ENCODE measurements at regions not wholly inside any gene's neighbourhood (a gene's known extent, or its start where the extent isn't known, plus 50 kb on each side); places are given as distances from the start of the nearest gene placed in this dataset.

GRCh38 chr10:122780391-122780790 is 65.3 kb downstream of the CUZD1 start:
- CTCF ChIA-PET (ENCODE audit: low intra/inter-chr PET ratio, low total read pairs) = no interaction called here
- Histone ChIP-seq H3K36me3 (replicated peaks in 1 of 2; ENCODE audit: control insufficient read depth in 1 of 2, insufficient read depth in 2 of 2, low read length in 2 of 2) (no peaks in the 10 kb centered on the region), H2AFZ (ENCODE audit: low read length) (no peak overlapping the region), H3K27ac (ENCODE audit: extremely low read length, insufficient read depth, low read length) (no peak overlapping the region), H3K4me3 (replicated peaks in 1 of 3; ENCODE audit: insufficient read depth in 1 of 3, low read depth in 2 of 3, low read length in 3 of 3) (no peak overlapping the region), H3K9ac (ENCODE audit: insufficient read depth, low read depth, low read length) (no peak overlapping the region), H3K79me2 (ENCODE audit: insufficient read depth, low read length) (no peaks in the 10 kb centered on the region), H3K27me3 (ENCODE audit: control insufficient read depth in 1 of 2, insufficient read depth in 2 of 2, low read length in 2 of 2) (no peaks in the 10 kb centered on the region), H3K4me2 (ENCODE audit: low read depth, low read length) (no peak overlapping the region), H3K9me3 (ENCODE audit: low read length) (no peaks in the 10 kb centered on the region), H3K4me1 (ENCODE audit: insufficient read depth, low read length) (no peaks in the 10 kb centered on the region), H4K20me1 (ENCODE audit: insufficient read depth, low read length) (no peaks in the 10 kb centered on the region)
- ATAC-seq (no peak), FAIRE-seq (no peak), DNase-seq (ENCODE audit: low spot score) (no peak)
- BruUV-seq (replicated peaks) = no TSS peak
- POLR2A ChIA-PET = no interaction called here
- WGBS (ENCODE audit: low lambda C conversion rate) = 0% methylated on average over 1 of the region's 2 CpGs
- intact Hi-C loops (cut with micrococcal nuclease; ENCODE audit: unreplicated experiment) (no loop called here), in situ Hi-C loops (cut with HindIII; ENCODE audit: extremely low pct_ligation_motif_present, low pct_unique_long_range_greater_than_20kb) (no loop called here)
- TF ChIP-seq ZNF274 (CRISPR knock-in tag; IDR thresholded peaks at IDR 0.05) (no peak), NRL (CRISPR knock-in tag; IDR thresholded peaks at IDR 0.05; ENCODE audit: borderline replicate concordance) (no peak), ZNF7 (CRISPR knock-in tag; IDR thresholded peaks at IDR 0.05) (no peak), IKZF4 (CRISPR knock-in tag; IDR thresholded peaks at IDR 0.05; ENCODE audit: borderline replicate concordance, low read depth, not compliant biosample characterization) (no peak), RBFOX2 (IDR thresholded peaks at IDR 0.05; ENCODE audit: low read depth, low read length) (no peak), KLF13 (CRISPR knock-in tag; IDR thresholded peaks at IDR 0.05) (no peak), ZSCAN31 (CRISPR knock-in tag; IDR thresholded peaks at IDR 0.05; ENCODE audit: low read depth) (no peak), ZNF124 (CRISPR knock-in tag; IDR thresholded peaks at IDR 0.05) (no peak), POLR2A (IDR thresholded peaks at IDR 0.05; ENCODE audit: insufficient read depth in 1 of 2, low read depth in 2 of 2, low read length in 2 of 2) (no peak), FOXC1 (CRISPR knock-in tag; IDR thresholded peaks at IDR 0.05; ENCODE audit: borderline replicate concordance) (no peak), NR2F2 (IDR thresholded peaks at IDR 0.05; ENCODE audit: borderline replicate concordance, low read depth) (no peak), SOX6 (IDR thresholded peaks at IDR 0.05) (no peak), SOX6 (CRISPR knock-in tag; IDR thresholded peaks at IDR 0.05) (no peak), BORCS8-MEF2B (CRISPR knock-in tag; IDR thresholded peaks at IDR 0.05) (no peak), ZSCAN25 (CRISPR knock-in tag; IDR thresholded peaks at IDR 0.05) (no peak), TP53 (CRISPR knock-in tag; conservative IDR thresholded peaks at IDR 0.05) (no peak)
- TF ChIP-seq, protein P1, sequence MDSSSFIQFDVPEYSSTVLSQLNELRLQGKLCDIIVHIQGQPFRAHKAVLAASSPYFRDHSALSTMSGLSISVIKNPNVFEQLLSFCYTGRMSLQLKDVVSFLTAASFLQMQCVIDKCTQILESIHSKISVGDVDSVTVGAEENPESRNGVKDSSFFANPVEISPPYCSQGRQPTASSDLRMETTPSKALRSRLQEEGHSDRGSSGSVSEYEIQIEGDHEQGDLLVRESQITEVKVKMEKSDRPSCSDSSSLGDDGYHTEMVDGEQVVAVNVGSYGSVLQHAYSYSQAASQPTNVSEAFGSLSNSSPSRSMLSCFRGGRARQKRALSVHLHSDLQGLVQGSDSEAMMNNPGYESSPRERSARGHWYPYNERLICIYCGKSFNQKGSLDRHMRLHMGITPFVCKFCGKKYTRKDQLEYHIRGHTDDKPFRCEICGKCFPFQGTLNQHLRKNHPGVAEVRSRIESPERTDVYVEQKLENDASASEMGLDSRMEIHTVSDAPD (CRISPR knock-in tag; IDR thresholded peaks at IDR 0.05) = no peak

Data from HepG2 (cell line).